SU-DHL-6 (cell line): ENCODE measurements at regions not wholly inside any gene's neighbourhood (a gene's known extent, or its start where the extent isn't known, plus 50 kb on each side); places are given as distances from the start of the nearest gene placed in this dataset.

Experiments
- H2AFZ ChIP-seq: fragments of 200-600 bp; sonication (generic); 2 replicates; pipeline ENCODE4 v1.6.1; 2014; ENCODE audit warnings: low read depth, mild to moderate bottlenecking, moderate library complexity, mixed read lengths, antibody characterized with exemption, low read length; ENCODE audit not compliant: severe bottlenecking
- H3F3A ChIP-seq: fragments of 200-600 bp; shearing (Covaris generic); 2 replicates; pipeline ENCODE4 v1.6.0; 2016; ENCODE audit warnings: antibody characterized with exemption, mild to moderate bottlenecking; ENCODE audit not compliant: insufficient read depth
- H3K27ac ChIP-seq: fragments of 200-600 bp; sonication (generic); 2 replicates; pipeline ENCODE4 v1.5.1; 2016; ENCODE audit warnings: low read depth, mild to moderate bottlenecking, low read length, moderate library complexity, mixed read lengths
- H3K27me3 ChIP-seq: fragments of 200-600 bp; sonication (generic), shearing (Covaris generic); 2 replicates; pipeline ENCODE4 v1.6.0; 2014; ENCODE audit warnings: mild to moderate bottlenecking, low read length
- H3K36me3 ChIP-seq: fragments of 200-600 bp; sonication (generic); 2 replicates; pipeline ENCODE4 v1.6.1; 2014; ENCODE audit warnings: mild to moderate bottlenecking, low read length, mixed read lengths
- H3K4me2 ChIP-seq: fragments of 300-600, 200-600 bp; shearing (Covaris generic), sonication (generic); 2 replicates; pipeline ENCODE4 v1.6.0; 2014; ENCODE audit warnings: low read length, low read depth, mild to moderate bottlenecking; ENCODE audit not compliant: poor library complexity, severe bottlenecking
- H3K4me3 ChIP-seq: fragments of 200-600 bp; sonication (generic); 2 replicates; pipeline ENCODE4 v1.5.1; 2014; ENCODE audit warnings: antibody characterized with exemption, low read length, mild to moderate bottlenecking, mixed read lengths; ENCODE audit not compliant: insufficient read depth, poor library complexity, severe bottlenecking
- H3K79me2 ChIP-seq: fragments of 200-600 bp; sonication (generic); 2 replicates; pipeline ENCODE4 v1.6.1; 2014; ENCODE audit warnings: mild to moderate bottlenecking, low read length, moderate library complexity; ENCODE audit not compliant: insufficient read depth
- H3K9ac ChIP-seq: fragments of 200-600 bp; sonication (generic); 2 replicates; pipeline ENCODE4 v1.7.0; 2014; ENCODE audit warnings: mild to moderate bottlenecking, low read length
- H3K9me2 ChIP-seq: fragments of 200-600 bp; sonication (generic); replicated peaks from 2 replicates; pipeline ENCODE4 v1.6.1; 2014; ENCODE audit warnings: low read length; ENCODE audit not compliant: insufficient read depth
- H3K9me3 ChIP-seq: fragments of 200-600 bp; sonication (generic); 2 replicates; pipeline ENCODE4 v1.6.1; 2014; ENCODE audit warnings: low read length, mixed read lengths; ENCODE audit not compliant: insufficient read depth
- H4K20me1 ChIP-seq: fragments of 200-600 bp; sonication (generic); 2 replicates; pipeline ENCODE4 v1.6.1; 2014; ENCODE audit warnings: low read depth, mild to moderate bottlenecking, antibody characterized with exemption, low read length, moderate library complexity, mixed read lengths
- CTCF ChIP-seq: fragments of 200-600 bp; sonication (generic); IDR thresholded peaks from one replicate; pipeline ENCODE4 v1.5.1; 2017; ENCODE audit warnings: antibody characterized with exemption, mild to moderate bottlenecking, low read length, moderate library complexity; ENCODE audit not compliant: insufficient read depth, poor library complexity, severe bottlenecking
- EZH2phosphoT487 ChIP-seq: fragments of 200-600 bp; sonication (generic), shearing (Covaris generic); conservative IDR thresholded peaks from 2 replicates; pipeline ENCODE4 v1.6.1; 2018; ENCODE audit warnings: mild to moderate bottlenecking, antibody characterized with exemption, low read length, moderate library complexity, mixed read lengths

GRCh38 chr18:28650860-28651259 lies 473.9 kb upstream of the CDH2 start:
- Histone ChIP-seq H3F3A (no peaks in the 10 kb centered on the region), H3K36me3 (no peaks in the 10 kb centered on the region), H3K4me3 (no peak overlapping the region), H3K27ac (no peak overlapping the region), H2AFZ (no peak overlapping the region), H3K9ac (no peak overlapping the region), H3K79me2 (no peaks in the 10 kb centered on the region), H3K9me2 (no peaks in the 10 kb centered on the region), H3K4me2 (no peak overlapping the region), H3K27me3 (no peaks in the 10 kb centered on the region), H3K9me3 (no peaks in the 10 kb centered on the region), H4K20me1 (no peaks in the 10 kb centered on the region)
- TF ChIP-seq CTCF (no peak), EZH2phosphoT487 (no peak)

- H3F3A ChIP-seq: no peaks in the 10 kb centered on the region
- no peaks in the 10 kb centered on the region for H3K36me3 ChIP-seq
Measured at GRCh38 chr18:28647961-28648360, 471.0 kb upstream of the CDH2 start.

GRCh38 chr18:28637897-28638296 lies 461.0 kb upstream of the CDH2 start:
- H3K27ac ChIP-seq: no peak overlapping the region
- H3K79me2 ChIP-seq: no peaks in the 10 kb centered on the region
- no peaks in the 10 kb centered on the region; the same call in 1 of the 2 replicates for H4K20me1 ChIP-seq
- H3K36me3 ChIP-seq: no peaks in the 10 kb centered on the region
- no peak overlapping the region for H3K4me3 ChIP-seq
- no peak overlapping the region for H3K4me2 ChIP-seq
- no peaks in the 10 kb centered on the region for H3K9me3 ChIP-seq
- TF ChIP-seq CTCF: no peak
- no peak for TF ChIP-seq EZH2phosphoT487
- no peaks in the 10 kb centered on the region for H3K27me3 ChIP-seq
- no peak overlapping the region for H2AFZ ChIP-seq
- H3K9me2 ChIP-seq: no peaks in the 10 kb centered on the region
- H3K9ac ChIP-seq: no peak overlapping the region
- H3F3A ChIP-seq: no peaks in the 10 kb centered on the region

More at GRCh38 chr18:28647961-28648360, 471.0 kb upstream of the CDH2 start:
- TF ChIP-seq CTCF (no peak), EZH2phosphoT487 (no peak)
- Histone ChIP-seq H4K20me1 (no peaks in the 10 kb centered on the region), H3K9me3 (no peaks in the 10 kb centered on the region), H3K27me3 (no peaks in the 10 kb centered on the region), H2AFZ (no peak overlapping the region), H3K27ac (no peak overlapping the region), H3K9me2 (no peaks in the 10 kb centered on the region), H3K79me2 (no peaks in the 10 kb centered on the region), H3K4me2 (no peak overlapping the region), H3K4me3 (no peak overlapping the region), H3K9ac (no peak overlapping the region)

- H3F3A ChIP-seq: no peaks in the 10 kb centered on the region
- H3K9me3 ChIP-seq: no peaks in the 10 kb centered on the region
- H3K9ac ChIP-seq: no peak overlapping the region
- H3K79me2 ChIP-seq: no peaks in the 10 kb centered on the region
- no peak overlapping the region for H3K27ac ChIP-seq
- H3K36me3 ChIP-seq: no peaks in the 10 kb centered on the region
- H3K4me3 ChIP-seq: no peak overlapping the region
- no peaks in the 10 kb centered on the region; the same call in 1 of the 2 replicates for H4K20me1 ChIP-seq
- H3K4me2 ChIP-seq: no peak overlapping the region
- no peak overlapping the region for H2AFZ ChIP-seq
- no peak for TF ChIP-seq EZH2phosphoT487
- no peak for TF ChIP-seq CTCF
- no peaks in the 10 kb centered on the region for H3K27me3 ChIP-seq
- no peaks in the 10 kb centered on the region for H3K9me2 ChIP-seq
Measured at GRCh38 chr18:28635530-28635929, 458.6 kb upstream of the CDH2 start.
